HCT116 (cell line): ENCODE measurements at regions not wholly inside any gene's neighbourhood (a gene's known extent, or its start where the extent isn't known, plus 50 kb on each side); places are given as distances from the start of the nearest gene placed in this dataset.

Experiments
- ATF3 ChIP-seq: IDR thresholded peaks from 2 replicates; pipeline ENCODE4 v1.6.1; 2012
- CEBPB ChIP-seq: IDR thresholded peaks from 2 replicates; pipeline ENCODE4 v1.6.1; 2012; ENCODE audit warnings: low read depth
- CTCF ChIP-seq, 3 experiments: fragments of 200-600 bp in 1 of 3; sonication (generic) in 1 of 3; IDR thresholded peaks in 2 of 3; conservative IDR thresholded peaks in 1 of 3; 2 replicates each; pipeline ENCODE4 v1.5.1; 2012 to 2017; ENCODE audit warnings: low read depth in 2 of 3, low read length in 2 of 3, antibody characterized with exemption in 1 of 3, borderline replicate concordance in 1 of 3, control low read depth in 1 of 3, mild to moderate bottlenecking in 1 of 3, mixed read lengths in 1 of 3, mixed run types in 1 of 3, moderate library complexity in 1 of 3; ENCODE audit not compliant: insufficient read depth in 1 of 3
- EGR1 ChIP-seq: IDR thresholded peaks from 2 replicates; pipeline ENCODE4 v1.6.1; 2012; ENCODE audit warnings: low read depth
- ELF1 ChIP-seq: IDR thresholded peaks from 2 replicates; pipeline ENCODE4 v1.6.1; 2012; ENCODE audit warnings: low read depth, borderline replicate concordance
- POLR2A ChIP-seq: IDR thresholded peaks from 2 replicates; pipeline ENCODE4 v1.7.0; 2011; ENCODE audit warnings: borderline replicate concordance; ENCODE audit not compliant: insufficient read depth, insufficient read length; ENCODE audit errors: extremely low read depth
- TF ChIP-seq, protein P1 (sequence below): IDR thresholded peaks from 2 replicates; pipeline ENCODE4 v1.6.1; 2012

DNA sequence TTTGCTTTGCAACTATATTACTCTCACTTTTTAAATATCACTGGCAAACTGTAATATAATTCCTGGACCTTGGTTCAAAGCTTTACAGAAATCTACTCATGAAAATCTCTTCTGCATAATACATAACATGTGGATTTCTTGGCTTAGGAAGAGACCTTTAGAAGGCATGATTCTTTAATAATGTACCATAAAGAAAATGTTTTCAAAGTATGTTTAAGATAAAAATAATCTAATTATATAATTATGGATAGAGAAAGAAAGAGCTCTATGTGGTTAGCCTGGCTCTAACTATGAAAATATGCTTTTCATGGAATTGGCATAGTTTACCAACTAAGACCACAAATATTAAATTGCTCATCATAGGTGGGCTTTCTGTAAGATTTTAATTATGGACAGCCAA lies 817.8 kb downstream of the TLE1 start:
- TF ChIP-seq, protein P1, sequence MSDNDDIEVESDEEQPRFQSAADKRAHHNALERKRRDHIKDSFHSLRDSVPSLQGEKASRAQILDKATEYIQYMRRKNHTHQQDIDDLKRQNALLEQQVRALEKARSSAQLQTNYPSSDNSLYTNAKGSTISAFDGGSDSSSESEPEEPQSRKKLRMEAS: no peak
- TF ChIP-seq POLR2A (no peak), CTCF (IDR thresholded peaks at IDR 0.05 in 2 of 3, conservative IDR thresholded peaks at IDR 0.05 in 1 of 3; ENCODE audit: borderline replicate concordance in 1 of 3, insufficient read depth in 1 of 3, low read depth in 2 of 3, low read length in 2 of 3) (no peak), CEBPB (no peak), ATF3 (no peak), EGR1 (no peak), ELF1 (no peak)
